ENCODE measurements at regions not wholly inside any gene's neighbourhood (a gene's known extent, or its start where the extent isn't known, plus 50 kb on each side); places are given as distances from the start of the nearest gene placed in this dataset.
"Not testable (repeated sequence)": the region's sequence is repeated elsewhere in the genome, so short reads cannot be mapped to it uniquely, and the experiment has no call there.

GRCh38 chr2:208945719-208946256, 478.1 kb upstream of the MAP2 start:
- DNase-seq = no peak

- no peak for DNase-seq
These were observed 475.8 kb upstream of the MAP2 start for GRCh38 chr2:208948073-208948472.

- DNase-seq = no peak
These were observed 453.8 kb upstream of the MAP2 start for GRCh38 chr2:208970070-208970469.

- DNase-seq = no peak
These were observed 446.3 kb upstream of the MAP2 start for GRCh38 chr2:208977582-208977981.

- DNase-seq = no peak
These were observed 444.9 kb upstream of the MAP2 start for GRCh38 chr2:208978946-208979345.

GRCh38 chr2:208980321-208980720, 443.5 kb upstream of the MAP2 start:
- DNase-seq = no peak

GRCh38 chr2:208982831-208983230, 441.0 kb upstream of the MAP2 start:
- DNase-seq = no peak

GRCh38 chr2:208983486-208983885, 440.4 kb upstream of the MAP2 start:
- no peak for DNase-seq

GRCh38 chr2:208984376-208985090, 439.3 kb upstream of the MAP2 start:
- DNase-seq = no peak

- DNase-seq = no peak
These were observed 438.2 kb upstream of the MAP2 start for GRCh38 chr2:208985644-208986043.

- DNase-seq = no peak
These were observed 433.1 kb upstream of the MAP2 start for GRCh38 chr2:208990716-208991115.

GRCh38 chr2:208999911-209000310, 423.9 kb upstream of the MAP2 start:
- DNase-seq = no peak

- no peak for DNase-seq
These were observed 421.8 kb upstream of the MAP2 start for GRCh38 chr2:209002054-209002453.

GRCh38 chr2:209005371-209005770, 418.5 kb upstream of the MAP2 start:
- DNase-seq = no peak

GRCh38 chr2:209008636-209009287, 415.1 kb upstream of the MAP2 start:
- no peak for DNase-seq

- not testable (repeated sequence) for DNase-seq
These were observed 405.2 kb upstream of the MAP2 start for GRCh38 chr2:209018633-209019032.

- no peak for DNase-seq
These were observed 394.6 kb upstream of the MAP2 start for GRCh38 chr2:209029249-209029648.

- DNase-seq = no peak
These were observed 379.5 kb upstream of the MAP2 start for GRCh38 chr2:209044307-209044706.

- no peak for DNase-seq
These were observed 377.7 kb upstream of the MAP2 start for GRCh38 chr2:209046163-209046562.

- DNase-seq = no peak
These were observed 374.2 kb upstream of the MAP2 start for GRCh38 chr2:209049608-209050007.

- no peak for DNase-seq
These were observed 361.6 kb upstream of the MAP2 start for GRCh38 chr2:209062210-209062609.

GRCh38 chr2:209070262-209070661, 353.6 kb upstream of the MAP2 start:
- DNase-seq = no peak

- no peak for DNase-seq
These were observed 350.7 kb upstream of the MAP2 start for GRCh38 chr2:209073151-209073550.

- DNase-seq = no peak
These were observed 349.1 kb upstream of the MAP2 start for GRCh38 chr2:209074711-209075110.

- DNase-seq = no peak
These were observed 347.7 kb upstream of the MAP2 start for GRCh38 chr2:209076151-209076550.
